ENCODE measurements at regions not wholly inside any gene's neighbourhood (a gene's known extent, or its start where the extent isn't known, plus 50 kb on each side); places are given as distances from the start of the nearest gene placed in this dataset.

- no peak for DNase-seq (ENCODE audit: low read depth)
Observed at GRCh38 chr4:35038845-35039244, 1205.5 kb downstream of the ARAP2 start.

GRCh38 chr4:35052546-35052945, 1191.8 kb downstream of the ARAP2 start:
- DNase-seq (ENCODE audit: low read depth): no peak

- DNase-seq (ENCODE audit: low read depth): no peak
Observed at GRCh38 chr4:35063031-35063570, 1181.2 kb downstream of the ARAP2 start.

GRCh38 chr4:35066406-35066805, 1177.9 kb downstream of the ARAP2 start:
- no peak for DNase-seq (ENCODE audit: low read depth)

- no peak for DNase-seq (ENCODE audit: low read depth)
Observed at GRCh38 chr4:35080799-35081198, 1163.5 kb downstream of the ARAP2 start.

GRCh38 chr4:35087218-35087617, 1157.1 kb downstream of the ARAP2 start:
- DNase-seq (ENCODE audit: low read depth): no peak

- DNase-seq (ENCODE audit: low read depth): no peak
Observed at GRCh38 chr4:35100932-35101331, 1143.4 kb downstream of the ARAP2 start.

GRCh38 chr4:35102066-35102465, 1142.2 kb downstream of the ARAP2 start:
- no peak for DNase-seq (ENCODE audit: low read depth)

- no peak for DNase-seq (ENCODE audit: low read depth)
Observed at GRCh38 chr4:35105486-35105885, 1138.8 kb downstream of the ARAP2 start.

GRCh38 chr4:35106091-35106734, 1138.1 kb downstream of the ARAP2 start:
- DNase-seq (ENCODE audit: low read depth): no peak

- peak; percentile 17 for DNase-seq (ENCODE audit: low read depth)
Observed at GRCh38 chr4:35124106-35124505, 1120.2 kb downstream of the ARAP2 start.

- DNase-seq (ENCODE audit: low read depth): peak; percentile 1
Observed at GRCh38 chr4:35125995-35126712, 1118.2 kb downstream of the ARAP2 start.

GRCh38 chr4:35138449-35138848, 1105.9 kb downstream of the ARAP2 start:
- no peak for DNase-seq (ENCODE audit: low read depth)

GRCh38 chr4:35147761-35148160, 1096.6 kb downstream of the ARAP2 start:
- no peak for DNase-seq (ENCODE audit: low read depth)

- DNase-seq (ENCODE audit: low read depth): no peak
Observed at GRCh38 chr4:35151816-35152572, 1092.3 kb downstream of the ARAP2 start.

- DNase-seq (ENCODE audit: low read depth): no peak
Observed at GRCh38 chr4:35163168-35163567, 1081.1 kb downstream of the ARAP2 start.

- DNase-seq (ENCODE audit: low read depth): no peak
Observed at GRCh38 chr4:35164063-35164462, 1080.3 kb downstream of the ARAP2 start.

- DNase-seq (ENCODE audit: low read depth): peak; percentile 1
Observed at GRCh38 chr4:35166466-35166865, 1077.8 kb downstream of the ARAP2 start.

- DNase-seq (ENCODE audit: low read depth): no peak
Observed at GRCh38 chr4:35167385-35167784, 1076.9 kb downstream of the ARAP2 start.

- no peak for DNase-seq (ENCODE audit: low read depth)
Observed at GRCh38 chr4:35175487-35175886, 1068.8 kb downstream of the ARAP2 start.

GRCh38 chr4:35175894-35176293, 1068.4 kb downstream of the ARAP2 start:
- no peak for DNase-seq (ENCODE audit: low read depth)

GRCh38 chr4:35182451-35182850, 1061.9 kb downstream of the ARAP2 start:
- no peak for DNase-seq (ENCODE audit: low read depth)
